ENCODE measurements at regions not wholly inside any gene's neighbourhood (a gene's known extent, or its start where the extent isn't known, plus 50 kb on each side); places are given as distances from the start of the nearest gene placed in this dataset.

- DNase-seq (ENCODE audit: low spot score) = no peak
Measured at GRCh38 chr1:168386949-168387586, 106.4 kb downstream of the TBX19 start.

- no peak for DNase-seq (ENCODE audit: low spot score)
Measured at GRCh38 chr1:168386492-168386891, 105.8 kb downstream of the TBX19 start.

GRCh38 chr1:168381850-168382249 lies 101.2 kb downstream of the TBX19 start:
- no peak for DNase-seq (ENCODE audit: low spot score)

- DNase-seq (ENCODE audit: low spot score) = no peak
Measured at GRCh38 chr1:168380945-168381344, 100.3 kb downstream of the TBX19 start.

- no peak for DNase-seq (ENCODE audit: low spot score)
Measured at GRCh38 chr1:168379104-168379860, 98.6 kb downstream of the TBX19 start.

- DNase-seq (ENCODE audit: low spot score) = no peak
Measured at GRCh38 chr1:168375566-168376300, 95.1 kb downstream of the TBX19 start.

GRCh38 chr1:168374566-168374965 lies 93.9 kb downstream of the TBX19 start:
- DNase-seq (ENCODE audit: low spot score) = no peak

GRCh38 chr1:168373869-168374268 lies 93.2 kb downstream of the TBX19 start:
- no peak for DNase-seq (ENCODE audit: low spot score)

- no peak for DNase-seq (ENCODE audit: low spot score)
Measured at GRCh38 chr1:168372861-168373371, 92.2 kb downstream of the TBX19 start.

GRCh38 chr1:168372307-168372706 lies 91.6 kb downstream of the TBX19 start:
- no peak for DNase-seq (ENCODE audit: low spot score)

- no peak for DNase-seq (ENCODE audit: low spot score)
Measured at GRCh38 chr1:168371477-168371876, 90.8 kb downstream of the TBX19 start.

GRCh38 chr1:168370586-168370985 lies 89.9 kb downstream of the TBX19 start:
- DNase-seq (ENCODE audit: low spot score) = no peak

- DNase-seq (ENCODE audit: low spot score) = no peak
Measured at GRCh38 chr1:168369655-168370054, 89.0 kb downstream of the TBX19 start.

GRCh38 chr1:168368131-168368530 lies 87.5 kb downstream of the TBX19 start:
- no peak for DNase-seq (ENCODE audit: low spot score)

GRCh38 chr1:168365719-168366479 lies 85.2 kb downstream of the TBX19 start:
- DNase-seq (ENCODE audit: low spot score) = no peak
